Activated CD4-positive, alpha-beta memory T cell treated with anti-CD3 and anti-CD28 coated beads, Interleukin-2, amount 10 ng/mL, durations not matched to agents 7 days and 5 days (primary cell): ENCODE measurements at regions not wholly inside any gene's neighbourhood (a gene's known extent, or its start where the extent isn't known, plus 50 kb on each side); places are given as distances from the start of the nearest gene placed in this dataset.
A peak's percentile ranks its signal among the peaks of the same experiment; 100 is the strongest.
"Not testable (repeated sequence)": the region's sequence is repeated elsewhere in the genome, so short reads cannot be mapped to it uniquely, and the experiment has no call there.

Experiments used
- CTCF ChIA-PET: fragments of 350-600 bp; sonication (Branson Sonifier 250); formaldehyde crosslinking; loops from one replicate; lab custom pipeline; 2021; ENCODE audit warnings: antibody characterized with exemption, inconsistent platforms; lab: Charles Lee
- POLR2A ChIA-PET: fragments of 350-600 bp; sonication (Branson Sonifier 250); formaldehyde crosslinking; loops from one replicate; lab custom pipeline; 2021; ENCODE audit warnings: antibody characterized with exemption; lab: Charles Lee
- DNase-seq: peaks from one replicate; pipeline ENCODE4 v3.0.0-alpha.2; 2020
- H3K27ac Mint-ChIP-seq: one replicate; pipeline ENCODE4 v1.8.0; 2021; ENCODE audit warnings: mild to moderate bottlenecking, mixed read lengths
- H3K27me3 Mint-ChIP-seq: one replicate; pipeline ENCODE4 v1.8.0; 2021; ENCODE audit warnings: mixed read lengths
- H3K36me3 Mint-ChIP-seq: one replicate; pipeline ENCODE4 v1.8.0; 2021; ENCODE audit warnings: low read depth, mixed read lengths
- H3K4me1 Mint-ChIP-seq: one replicate; pipeline ENCODE4 v1.8.0; 2021; ENCODE audit warnings: mixed read lengths
- H3K4me3 Mint-ChIP-seq: one replicate; pipeline ENCODE4 v1.8.0; 2021; ENCODE audit warnings: mild to moderate bottlenecking, mixed read lengths
- H3K9me3 Mint-ChIP-seq: one replicate; pipeline ENCODE4 v1.8.0; 2021; ENCODE audit warnings: mixed read lengths

GRCh38 chr9:74007833-74008232, 489.3 kb upstream of the RORB start:
- ChIA-PET CTCF (no interaction called here), POLR2A (no interaction called here)
- H3K36me3 Mint-ChIP-seq: no peaks in the 10 kb centered on the region
- H3K27ac Mint-ChIP-seq: no peak overlapping the region
- H3K4me1 Mint-ChIP-seq: no peaks in the 10 kb centered on the region
- H3K9me3 Mint-ChIP-seq: no peaks in the 10 kb centered on the region
- H3K4me3 Mint-ChIP-seq: no peak overlapping the region
- no peaks in the 10 kb centered on the region for H3K27me3 Mint-ChIP-seq
- no peak for DNase-seq

- Mint-ChIP-seq H3K36me3 (no peaks in the 10 kb centered on the region), H3K4me1 (no peaks in the 10 kb centered on the region), H3K27me3 (no peaks in the 10 kb centered on the region), H3K4me3 (no peak overlapping the region), H3K9me3 (peaks cover 4% of the 10 kb centered on the region), H3K27ac (no peak overlapping the region)
- CTCF ChIA-PET: no interaction called here
- no peak for DNase-seq
- POLR2A ChIA-PET: no interaction called here
Measured at GRCh38 chr9:74016004-74016403, 481.1 kb upstream of the RORB start.

DNA sequence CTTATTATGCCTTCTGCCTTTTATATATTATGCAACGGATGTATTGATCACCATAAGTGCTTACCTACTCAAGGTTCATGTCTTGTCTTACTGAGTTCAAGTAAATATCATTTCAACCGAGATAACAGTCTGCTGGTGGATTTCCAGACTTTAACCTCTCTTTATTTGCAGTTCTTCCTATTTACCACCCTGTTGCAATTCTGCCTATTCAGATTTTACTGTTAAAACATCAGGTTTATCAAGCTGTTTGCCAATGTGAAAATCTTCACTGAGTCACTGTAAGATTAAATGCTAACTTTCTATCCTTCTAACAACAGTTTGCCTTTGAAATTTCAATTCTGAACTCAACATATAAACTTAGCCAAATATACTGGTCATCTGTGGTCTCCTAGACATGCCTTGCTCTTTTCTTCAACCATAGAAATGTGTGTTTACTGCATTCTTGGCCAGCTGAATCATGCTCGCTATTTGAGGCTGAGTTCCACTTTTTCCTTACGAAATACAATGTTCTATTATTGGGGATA, 471.7 kb upstream of the RORB start:
- POLR2A ChIA-PET: no interaction called here
- CTCF ChIA-PET: no interaction called here
- peaks cover 2% of the 10 kb centered on the region for H3K9me3 Mint-ChIP-seq

DNA sequence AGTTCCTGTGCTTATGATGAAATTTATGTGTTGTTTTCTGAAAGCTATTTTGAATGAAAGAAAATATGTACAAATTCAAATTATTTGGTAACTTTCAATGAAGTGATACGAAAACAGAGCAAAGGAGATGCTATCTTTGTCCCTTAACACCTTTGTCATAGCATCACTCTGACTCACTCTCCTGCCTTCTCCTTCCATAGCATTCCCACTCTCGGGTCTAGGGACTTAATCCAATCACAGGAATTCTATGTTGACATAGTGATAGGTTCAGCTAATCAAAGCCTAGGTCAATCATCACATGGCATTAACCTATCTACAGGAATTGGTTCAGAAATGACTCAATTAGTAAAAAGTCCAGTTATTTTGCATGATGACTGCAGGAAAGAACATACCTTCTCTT, 464.7 kb upstream of the RORB start:
- Mint-ChIP-seq H3K4me3 (no peak overlapping the region), H3K4me1 (peaks cover 9% of the 10 kb centered on the region), H3K27me3 (no peaks in the 10 kb centered on the region), H3K27ac (no peak overlapping the region), H3K36me3 (no peaks in the 10 kb centered on the region), H3K9me3 (no peaks in the 10 kb centered on the region)
- CTCF ChIA-PET: no interaction called here
- POLR2A ChIA-PET: no interaction called here
- no peak for DNase-seq

More for the DNA sequence above, 471.7 kb upstream of the RORB start:
- no peaks in the 10 kb centered on the region for H3K36me3 Mint-ChIP-seq
- no peak overlapping the region for H3K4me3 Mint-ChIP-seq
- H3K27ac Mint-ChIP-seq: no peak overlapping the region
- no peak for DNase-seq
- no peaks in the 10 kb centered on the region for H3K4me1 Mint-ChIP-seq
- H3K27me3 Mint-ChIP-seq: no peaks in the 10 kb centered on the region

- ChIA-PET CTCF (no interaction called here), POLR2A (no interaction called here)
- no peaks in the 10 kb centered on the region for H3K36me3 Mint-ChIP-seq
- no peak for DNase-seq
- H3K27ac Mint-ChIP-seq: no peak overlapping the region
- H3K4me1 Mint-ChIP-seq: peaks cover 10% of the 10 kb centered on the region
- H3K9me3 Mint-ChIP-seq: no peaks in the 10 kb centered on the region
- no peak overlapping the region for H3K4me3 Mint-ChIP-seq
- H3K27me3 Mint-ChIP-seq: no peaks in the 10 kb centered on the region
Measured at GRCh38 chr9:74035786-74036185, 461.3 kb upstream of the RORB start.

GRCh38 chr9:74036549-74037231, 460.4 kb upstream of the RORB start:
- H3K27me3 Mint-ChIP-seq: no peaks in the 10 kb centered on the region
- peaks cover 10% of the 10 kb centered on the region for H3K4me1 Mint-ChIP-seq
- H3K36me3 Mint-ChIP-seq: no peaks in the 10 kb centered on the region
- no peak for DNase-seq
- H3K4me3 Mint-ChIP-seq: no peak overlapping the region
- H3K27ac Mint-ChIP-seq: peak overlapping the region; percentile 48
- CTCF ChIA-PET: no interaction called here
- H3K9me3 Mint-ChIP-seq: no peaks in the 10 kb centered on the region
- POLR2A ChIA-PET: no interaction called here

- ChIA-PET CTCF (no interaction called here), POLR2A (no interaction called here)
- H3K4me1 Mint-ChIP-seq: peaks cover 10% of the 10 kb centered on the region
- no peak for DNase-seq
- no peaks in the 10 kb centered on the region for H3K9me3 Mint-ChIP-seq
- H3K36me3 Mint-ChIP-seq: no peaks in the 10 kb centered on the region
- H3K27me3 Mint-ChIP-seq: no peaks in the 10 kb centered on the region
- H3K27ac Mint-ChIP-seq: no peak overlapping the region
- H3K4me3 Mint-ChIP-seq: no peak overlapping the region
Measured at GRCh38 chr9:74037274-74037673, 459.9 kb upstream of the RORB start.

- Mint-ChIP-seq H3K27ac (no peak overlapping the region), H3K9me3 (peaks cover 5% of the 10 kb centered on the region), H3K4me1 (peaks cover 6% of the 10 kb centered on the region), H3K36me3 (no peaks in the 10 kb centered on the region), H3K4me3 (no peak overlapping the region), H3K27me3 (no peaks in the 10 kb centered on the region)
- DNase-seq: no peak
- CTCF ChIA-PET: no interaction called here
- POLR2A ChIA-PET: no interaction called here
Measured at GRCh38 chr9:74041588-74041987, 455.5 kb upstream of the RORB start.

DNA sequence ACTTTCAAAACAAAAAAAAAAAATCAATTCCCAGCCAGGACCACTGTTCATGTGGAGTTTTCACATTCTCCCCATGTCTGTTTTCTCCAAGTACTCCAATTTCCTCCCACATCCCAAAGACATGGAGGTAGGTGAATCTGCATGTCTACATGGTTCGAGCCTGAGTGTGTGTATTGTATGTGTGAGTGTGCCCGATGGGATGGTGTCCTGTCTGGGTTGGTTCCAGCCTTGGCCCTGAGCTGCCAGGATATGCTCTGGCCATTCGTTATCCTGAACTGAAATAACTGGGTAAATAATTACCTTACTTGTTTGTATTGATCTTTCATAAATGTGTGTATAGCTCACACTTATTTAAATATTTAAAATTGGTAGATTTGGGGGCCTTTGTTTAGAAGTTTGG, 452.3 kb upstream of the RORB start:
- Mint-ChIP-seq H3K4me1 (no peaks in the 10 kb centered on the region), H3K27me3 (no peaks in the 10 kb centered on the region), H3K4me3 (no peak overlapping the region), H3K9me3 (peaks cover 9% of the 10 kb centered on the region), H3K36me3 (no peaks in the 10 kb centered on the region), H3K27ac (no peak overlapping the region)
- no peak for DNase-seq
- CTCF ChIA-PET: interaction anchor here (0.6 kb wide), 1 partner anchor 48 kb away, joined by 3 read pairs; no protein-coding TSS in a partner anchor
- POLR2A ChIA-PET: no interaction called here

DNA sequence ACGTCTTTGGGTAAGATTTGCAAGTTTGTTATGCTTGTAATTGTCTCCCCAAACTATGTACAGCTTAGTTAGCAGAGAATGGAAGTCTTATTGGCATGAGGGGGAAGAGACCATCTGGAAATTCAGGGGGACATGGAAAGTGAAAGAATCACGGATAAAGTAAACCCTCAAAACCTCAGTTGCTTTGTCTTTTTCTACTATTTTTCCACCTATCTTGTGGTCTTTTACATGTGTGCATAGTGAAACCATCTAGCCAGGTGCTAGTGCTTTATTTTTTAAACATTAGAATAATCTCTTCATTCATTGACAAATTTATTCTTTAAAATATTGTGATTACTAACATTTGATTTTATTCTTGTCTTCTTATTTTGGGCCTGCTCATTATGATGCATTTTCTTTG, 441.1 kb upstream of the RORB start:
- Mint-ChIP-seq H3K27me3 (no peaks in the 10 kb centered on the region), H3K9me3 (no peaks in the 10 kb centered on the region), H3K36me3 (no peaks in the 10 kb centered on the region), H3K4me1 (no peaks in the 10 kb centered on the region), H3K27ac (no peak overlapping the region), H3K4me3 (no peak overlapping the region)
- POLR2A ChIA-PET: no interaction called here
- CTCF ChIA-PET: no interaction called here
- no peak for DNase-seq

- H3K4me1 Mint-ChIP-seq, POLR2A ChIA-PET, H3K4me3 Mint-ChIP-seq, H3K9me3 Mint-ChIP-seq, H3K36me3 Mint-ChIP-seq, CTCF ChIA-PET, H3K27me3 Mint-ChIP-seq, H3K27ac Mint-ChIP-seq, DNase-seq: not testable (repeated sequence)
Measured at GRCh38 chr9:74057051-74057450, 440.1 kb upstream of the RORB start.

DNA sequence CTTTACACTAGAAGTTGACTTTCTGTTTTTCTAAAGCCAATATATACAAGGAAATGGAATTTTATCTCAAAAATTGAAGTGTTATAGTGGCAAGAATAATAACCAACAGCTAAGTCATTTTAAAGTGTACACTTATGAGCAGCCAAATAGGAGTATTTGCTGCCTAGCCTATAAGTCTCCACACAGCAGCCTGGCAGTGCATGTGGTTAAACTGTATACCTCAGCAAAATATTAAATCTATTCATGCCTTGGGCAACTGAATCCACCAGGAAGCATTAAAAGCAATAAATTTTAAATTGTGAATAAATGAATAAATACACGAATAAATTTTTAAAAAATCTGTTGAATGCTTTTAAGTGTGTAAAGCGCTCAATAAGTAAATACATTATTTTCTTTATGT, 432.4 kb upstream of the RORB start:
- Mint-ChIP-seq H3K36me3 (no peaks in the 10 kb centered on the region), H3K27me3 (no peaks in the 10 kb centered on the region)
- CTCF ChIA-PET: no interaction called here

GRCh38 chr9:74066128-74066527, 431.0 kb upstream of the RORB start:
- ChIA-PET CTCF (no interaction called here), POLR2A (no interaction called here)
- no peak overlapping the region for H3K4me3 Mint-ChIP-seq
- peaks cover 2% of the 10 kb centered on the region for H3K9me3 Mint-ChIP-seq
- no peak for DNase-seq
- no peaks in the 10 kb centered on the region for H3K4me1 Mint-ChIP-seq
- H3K27ac Mint-ChIP-seq: no peak overlapping the region
- no peaks in the 10 kb centered on the region for H3K36me3 Mint-ChIP-seq
- H3K27me3 Mint-ChIP-seq: no peaks in the 10 kb centered on the region

More for the DNA sequence above, 432.4 kb upstream of the RORB start:
- no peak overlapping the region for H3K27ac Mint-ChIP-seq
- POLR2A ChIA-PET: no interaction called here
- H3K4me1 Mint-ChIP-seq: no peaks in the 10 kb centered on the region
- no peak for DNase-seq
- no peak overlapping the region for H3K4me3 Mint-ChIP-seq
- no peaks in the 10 kb centered on the region for H3K9me3 Mint-ChIP-seq

DNA sequence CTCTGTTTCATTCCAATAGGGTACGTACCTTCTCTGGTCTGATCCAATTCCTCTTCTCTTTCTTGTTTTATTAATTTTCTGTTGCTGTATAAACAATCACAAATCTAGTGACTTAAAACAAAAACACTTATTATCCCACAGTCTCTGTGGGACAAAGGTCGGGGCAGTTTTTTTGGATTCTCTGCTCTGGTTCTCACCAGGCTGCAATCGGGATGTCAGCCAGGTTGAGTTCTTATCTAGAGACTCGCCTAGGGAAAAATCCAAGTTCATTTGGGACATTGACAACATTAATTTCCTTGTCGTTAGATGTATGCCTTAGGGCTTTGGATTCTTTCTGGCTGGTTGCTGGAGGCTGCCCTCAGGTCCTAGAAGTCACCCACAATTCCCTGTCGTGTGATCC, 430.5 kb upstream of the RORB start:
- no peak overlapping the region for H3K4me3 Mint-ChIP-seq
- POLR2A ChIA-PET: no interaction called here
- no peak for DNase-seq
- CTCF ChIA-PET: no interaction called here
- H3K27ac Mint-ChIP-seq: no peak overlapping the region
- peaks cover 2% of the 10 kb centered on the region for H3K9me3 Mint-ChIP-seq
- H3K27me3 Mint-ChIP-seq: no peaks in the 10 kb centered on the region
- no peaks in the 10 kb centered on the region for H3K4me1 Mint-ChIP-seq
- no peaks in the 10 kb centered on the region for H3K36me3 Mint-ChIP-seq
